ENCODE measurements at regions not wholly inside any gene's neighbourhood (a gene's known extent, or its start where the extent isn't known, plus 50 kb on each side); places are given as distances from the start of the nearest gene placed in this dataset.

- peak; percentile 68 for DNase-seq
Measured at GRCh38 chr18:78169174-78169864, 810.3 kb upstream of the SALL3 start.

GRCh38 chr18:78171954-78172353 lies 807.7 kb upstream of the SALL3 start:
- no peak for DNase-seq

- DNase-seq = peak; percentile 42
Measured at GRCh38 chr18:78174737-78175136, 804.9 kb upstream of the SALL3 start.

GRCh38 chr18:78178812-78179211 lies 800.8 kb upstream of the SALL3 start:
- DNase-seq = no peak

GRCh38 chr18:78180741-78181140 lies 798.9 kb upstream of the SALL3 start:
- peak; percentile 1 for DNase-seq

GRCh38 chr18:78183815-78184214 lies 795.8 kb upstream of the SALL3 start:
- no peak for DNase-seq

GRCh38 chr18:78191276-78191675 lies 788.3 kb upstream of the SALL3 start:
- no peak for DNase-seq

- DNase-seq = peak; percentile 96
Measured at GRCh38 chr18:78192054-78192453, 787.6 kb upstream of the SALL3 start.

GRCh38 chr18:78196280-78196679 lies 783.3 kb upstream of the SALL3 start:
- peak; percentile 85 for DNase-seq

GRCh38 chr18:78199002-78199401 lies 780.6 kb upstream of the SALL3 start:
- no peak for DNase-seq

- no peak for DNase-seq
Measured at GRCh38 chr18:78199611-78200010, 780.0 kb upstream of the SALL3 start.

GRCh38 chr18:78207942-78208341 lies 771.7 kb upstream of the SALL3 start:
- DNase-seq = no peak

GRCh38 chr18:78208461-78208860 lies 771.2 kb upstream of the SALL3 start:
- DNase-seq = no peak

GRCh38 chr18:78213361-78213994 lies 766.1 kb upstream of the SALL3 start:
- DNase-seq = no peak

- no peak for DNase-seq
Measured at GRCh38 chr18:78221496-78221895, 758.1 kb upstream of the SALL3 start.

GRCh38 chr18:78228974-78229373 lies 750.6 kb upstream of the SALL3 start:
- DNase-seq = no peak

- no peak for DNase-seq
Measured at GRCh38 chr18:78230911-78231310, 748.7 kb upstream of the SALL3 start.

GRCh38 chr18:78232196-78232595 lies 747.4 kb upstream of the SALL3 start:
- DNase-seq = no peak

- no peak for DNase-seq
Measured at GRCh38 chr18:78237864-78238263, 741.8 kb upstream of the SALL3 start.

GRCh38 chr18:78238404-78239089 lies 741.1 kb upstream of the SALL3 start:
- no peak for DNase-seq

- DNase-seq = no peak
Measured at GRCh38 chr18:78239090-78239457, 740.5 kb upstream of the SALL3 start.

- DNase-seq = no peak
Measured at GRCh38 chr18:78240101-78240500, 739.5 kb upstream of the SALL3 start.

- DNase-seq = no peak
Measured at GRCh38 chr18:78240627-78241252, 738.9 kb upstream of the SALL3 start.
